ENCODE measurements at regions not wholly inside any gene's neighbourhood (a gene's known extent, or its start where the extent isn't known, plus 50 kb on each side); places are given as distances from the start of the nearest gene placed in this dataset.

DNA sequence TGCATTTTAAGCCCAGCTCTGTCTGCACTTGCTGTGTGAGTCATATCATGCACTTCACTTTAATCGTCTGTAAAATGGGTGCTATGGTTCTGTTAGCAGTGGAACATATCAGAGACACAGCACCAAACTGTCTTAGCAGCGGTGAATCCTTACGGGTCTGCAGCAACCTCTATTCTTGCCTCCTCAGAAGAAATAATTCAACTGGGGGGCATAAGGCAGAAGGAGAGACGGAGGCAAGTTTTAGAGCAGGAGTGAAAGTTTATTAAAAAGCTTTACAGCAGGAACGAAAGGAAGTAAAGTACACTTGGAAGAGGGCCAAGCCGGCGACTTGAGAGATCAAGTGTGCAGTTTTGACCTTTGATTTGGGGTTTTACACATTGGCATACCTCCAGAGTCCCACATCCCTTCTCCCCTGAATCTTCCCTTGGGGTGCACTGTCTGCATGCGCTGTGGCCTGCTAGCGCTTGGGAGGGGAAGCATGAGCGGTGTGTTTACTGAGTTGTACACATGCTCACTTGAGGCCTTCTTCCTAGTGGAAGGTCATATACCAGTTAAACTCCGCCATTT, 109.8 kb downstream of the DDX1 start:
- DNase-seq (ENCODE audit: low read depth in 2 of 2), result no peak

- DNase-seq (ENCODE audit: low read depth in 2 of 2), result no peak
These were observed 110.3 kb downstream of the DDX1 start for GRCh38 chr2:15701991-15702390.

DNA sequence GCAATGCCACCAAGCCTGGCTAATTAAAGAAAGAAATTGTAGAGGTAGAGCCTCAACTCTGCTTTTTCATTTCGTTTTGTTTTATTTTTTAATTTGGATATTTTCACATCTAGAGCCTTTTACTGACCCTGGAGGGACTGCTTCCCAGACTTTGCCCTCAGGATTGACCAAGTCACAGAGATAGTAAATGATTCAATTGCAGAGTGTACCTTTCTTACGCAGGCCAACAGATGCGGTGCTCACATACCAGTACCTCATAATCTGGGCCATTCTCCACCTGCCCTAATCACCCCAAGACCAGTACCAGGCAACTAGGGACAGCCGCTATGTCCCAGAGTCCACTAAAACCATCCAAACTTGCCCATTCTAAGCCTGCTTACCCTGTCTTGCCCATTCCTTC, 110.8 kb downstream of the DDX1 start:
- no peak for DNase-seq (ENCODE audit: low read depth in 2 of 2)

DNA sequence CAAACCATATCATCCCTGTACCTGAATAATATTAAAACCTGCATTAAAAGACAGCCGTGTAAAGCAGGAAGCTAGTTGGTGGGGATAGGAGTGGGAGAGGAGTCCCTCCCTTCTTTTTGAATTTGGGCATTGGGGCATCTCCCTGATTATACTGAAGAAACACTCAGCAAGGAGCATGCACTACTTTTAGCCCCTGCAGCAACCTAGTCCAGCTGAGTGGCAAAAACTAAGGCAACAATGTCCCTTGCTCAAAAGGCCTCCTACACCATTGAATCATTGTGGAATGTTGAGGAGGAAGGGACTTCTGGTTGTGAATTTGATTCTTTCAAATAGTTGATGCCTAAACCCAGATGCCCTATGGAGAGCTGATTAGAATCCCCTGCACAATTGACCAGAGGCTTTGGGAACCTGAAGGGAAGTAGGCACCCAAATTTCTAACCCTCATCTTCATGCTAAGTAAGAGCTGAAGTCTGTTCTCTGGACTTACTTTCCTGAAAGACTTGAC, 111.7 kb downstream of the DDX1 start:
- DNase-seq (ENCODE audit: low read depth in 2 of 2), result no peak

GRCh38 chr2:15704086-15704787, 112.6 kb downstream of the DDX1 start:
- DNase-seq (ENCODE audit: low read depth in 2 of 2), result peak; percentile 22 to 76

DNA sequence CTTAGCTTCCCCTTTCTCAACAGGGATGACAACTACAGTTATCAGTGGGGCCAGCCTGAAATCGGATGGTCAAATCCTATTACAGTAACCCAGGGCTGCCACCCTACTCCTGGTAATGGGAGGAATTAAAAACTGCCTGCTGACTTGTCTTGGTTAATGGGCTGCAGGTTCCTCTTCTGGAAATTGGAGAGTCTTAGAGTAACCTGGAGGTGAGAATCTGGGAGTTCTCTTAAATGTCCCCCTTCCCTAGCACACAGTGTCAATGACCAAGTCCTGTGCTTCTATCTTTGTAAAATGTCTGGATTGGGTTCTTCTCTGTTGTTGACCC, 113.1 kb downstream of the DDX1 start:
- DNase-seq (ENCODE audit: low read depth in 2 of 2), result no peak

DNA sequence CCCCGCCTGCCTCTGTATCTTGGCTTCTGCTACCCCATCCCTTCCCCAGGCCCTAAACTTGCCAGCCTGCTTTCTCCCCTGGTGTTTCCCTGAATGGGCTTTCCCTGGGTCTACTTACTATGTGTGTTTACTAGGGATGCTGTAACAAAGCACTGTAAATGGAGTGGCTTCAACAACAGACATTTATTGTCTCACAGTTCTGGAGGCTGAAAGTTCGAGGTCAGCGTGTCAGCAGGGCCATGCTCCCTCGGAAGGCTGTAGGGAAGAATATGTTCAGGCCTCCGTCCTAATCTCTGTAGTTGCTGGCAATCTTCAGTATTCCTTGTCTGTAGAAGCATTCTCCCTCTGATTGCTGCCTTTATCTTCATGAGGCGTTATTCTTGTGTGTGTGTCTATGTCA, 113.6 kb downstream of the DDX1 start:
- DNase-seq (ENCODE audit: low read depth in 2 of 2), result no peak

DNA sequence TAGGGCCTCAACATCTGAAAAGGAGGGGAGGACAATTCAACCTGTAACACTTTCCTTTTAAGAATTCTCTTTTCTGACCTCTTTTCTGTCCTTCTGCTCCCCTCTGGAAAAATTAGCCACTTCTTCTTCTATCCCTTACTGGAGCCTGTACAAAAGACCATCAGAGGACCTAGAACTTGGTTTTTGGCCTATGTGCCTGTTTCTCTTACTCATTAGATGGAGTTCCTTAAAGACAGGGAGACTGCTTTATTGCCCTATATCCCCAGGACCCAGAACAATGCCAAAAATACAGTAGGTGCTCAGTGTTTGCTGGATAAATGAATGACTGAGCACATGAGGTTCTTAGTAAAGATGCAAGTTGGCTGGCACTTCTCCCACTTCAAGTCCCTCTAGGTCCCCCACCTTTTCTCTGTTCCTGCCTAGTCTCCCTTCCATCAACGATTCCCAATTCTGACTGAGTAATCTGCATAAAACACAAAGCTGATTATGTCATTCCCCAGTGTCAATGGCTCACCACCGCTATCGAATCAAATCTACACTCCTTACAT, 114.2 kb downstream of the DDX1 start:
- no peak for DNase-seq (ENCODE audit: low read depth in 2 of 2)

DNA sequence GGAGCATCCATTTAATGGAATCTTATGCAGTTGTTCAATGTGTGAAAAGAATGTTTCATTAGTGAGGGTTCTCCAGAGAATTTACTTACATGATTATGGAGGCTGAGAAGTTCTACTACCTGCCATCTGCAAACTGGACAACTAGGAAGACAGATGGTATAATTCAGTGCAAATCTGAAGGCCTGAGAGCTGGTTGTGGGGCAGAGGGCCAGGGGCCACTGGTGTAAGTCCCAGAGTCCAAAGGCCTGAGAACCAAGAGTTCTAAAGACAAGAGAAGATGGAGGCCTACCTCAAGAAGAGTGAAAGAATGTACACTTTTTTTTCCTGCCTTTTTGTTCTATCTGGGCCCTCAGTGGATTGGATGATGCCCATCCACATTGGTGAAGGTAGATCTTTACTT, 114.8 kb downstream of the DDX1 start:
- DNase-seq (ENCODE audit: low read depth in 2 of 2), result no peak

- no peak for DNase-seq (ENCODE audit: low read depth in 2 of 2)
These were observed 115.4 kb downstream of the DDX1 start for GRCh38 chr2:15706986-15707632.

- no peak for DNase-seq (ENCODE audit: low read depth in 2 of 2)
These were observed 116.5 kb downstream of the DDX1 start for GRCh38 chr2:15708161-15708560.

DNA sequence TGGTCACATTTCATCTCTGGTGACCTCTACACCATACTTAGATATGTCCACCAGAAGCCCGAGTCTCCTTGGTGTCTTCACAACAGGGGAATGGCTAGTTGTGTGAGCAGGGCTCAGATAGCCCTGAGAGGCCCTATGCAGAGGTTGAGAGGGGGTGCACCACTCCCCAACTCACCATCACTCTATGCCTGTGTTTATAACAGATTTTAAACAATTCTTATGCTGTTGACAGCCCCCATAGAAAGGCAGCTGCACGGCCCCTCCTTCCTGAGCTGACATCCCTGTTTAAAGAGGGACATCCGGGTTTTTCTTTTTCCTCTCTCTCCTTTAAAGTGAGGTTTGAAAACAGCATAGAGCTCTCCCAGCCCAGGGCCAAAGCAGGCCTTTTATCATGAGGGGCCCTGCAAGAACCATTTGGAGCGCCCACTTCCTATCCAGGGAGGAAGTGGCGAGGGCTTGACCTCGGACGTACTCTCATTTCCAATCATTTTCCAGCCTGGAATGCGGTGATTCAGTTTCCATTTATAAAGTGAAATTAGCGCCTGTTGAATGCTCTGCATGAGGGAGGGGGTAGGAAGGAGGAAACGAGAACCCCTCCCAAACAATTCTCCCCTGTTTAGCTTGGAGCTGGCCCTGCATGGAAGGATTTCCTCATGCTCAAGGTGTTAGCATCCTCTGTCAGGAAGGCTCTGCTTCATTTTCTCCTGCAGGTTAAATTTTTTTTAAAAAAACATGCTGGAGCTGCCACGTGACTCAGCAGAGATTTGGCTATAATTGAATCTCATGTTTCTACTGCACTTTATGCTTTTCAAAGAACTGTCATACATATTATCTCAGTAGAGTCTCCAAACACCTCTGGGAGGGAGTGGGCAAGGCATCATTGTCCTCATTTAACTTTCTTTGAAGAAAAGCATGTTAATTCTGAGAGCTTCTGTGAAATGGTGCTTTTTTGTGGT, 117.5 kb downstream of the DDX1 start:
- peak; percentile 79 to 92 for DNase-seq (ENCODE audit: low read depth in 2 of 2)

GRCh38 chr2:15711126-15711860, 119.6 kb downstream of the DDX1 start:
- no peak for DNase-seq (ENCODE audit: low read depth in 2 of 2)

DNA sequence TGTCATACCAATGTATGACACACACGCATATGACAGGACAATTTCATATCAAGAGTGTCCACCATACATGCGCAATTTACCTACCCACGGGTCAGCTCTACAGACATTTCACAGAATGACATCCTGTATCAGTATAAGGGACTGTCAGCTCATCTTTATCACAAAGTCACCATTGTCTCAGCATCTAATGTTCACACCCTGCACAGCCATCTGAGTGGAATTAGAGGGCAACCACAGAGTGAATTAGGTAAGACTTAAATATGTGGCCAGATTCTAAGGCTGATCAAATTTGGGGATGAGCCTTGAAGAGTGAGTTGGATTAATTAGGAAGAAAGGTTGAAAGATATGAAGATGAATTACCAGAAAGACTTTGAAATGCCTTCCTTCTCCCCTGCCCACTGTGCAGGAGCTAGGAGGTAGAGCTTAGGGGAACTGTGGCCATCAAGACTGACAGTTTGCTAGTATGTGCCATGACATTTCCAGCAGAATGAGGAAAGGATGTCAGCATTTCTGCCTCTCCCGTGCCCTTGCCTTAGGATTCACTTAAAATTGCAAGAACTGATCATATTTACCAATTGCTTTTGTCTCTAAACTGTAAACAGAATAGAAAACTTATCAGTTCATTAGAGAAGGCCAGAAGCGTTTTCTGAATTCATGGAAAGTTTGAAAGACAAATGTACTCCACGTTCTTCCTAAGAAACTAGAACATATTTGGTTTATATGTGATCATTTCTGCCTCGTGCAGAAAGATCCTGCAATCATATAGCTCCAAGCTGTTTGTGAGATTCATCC, 121.1 kb downstream of the DDX1 start:
- no peak for DNase-seq (ENCODE audit: low read depth in 2 of 2)

- no peak for DNase-seq (ENCODE audit: low read depth in 2 of 2)
These were observed 121.8 kb downstream of the DDX1 start for GRCh38 chr2:15713475-15713874.

DNA sequence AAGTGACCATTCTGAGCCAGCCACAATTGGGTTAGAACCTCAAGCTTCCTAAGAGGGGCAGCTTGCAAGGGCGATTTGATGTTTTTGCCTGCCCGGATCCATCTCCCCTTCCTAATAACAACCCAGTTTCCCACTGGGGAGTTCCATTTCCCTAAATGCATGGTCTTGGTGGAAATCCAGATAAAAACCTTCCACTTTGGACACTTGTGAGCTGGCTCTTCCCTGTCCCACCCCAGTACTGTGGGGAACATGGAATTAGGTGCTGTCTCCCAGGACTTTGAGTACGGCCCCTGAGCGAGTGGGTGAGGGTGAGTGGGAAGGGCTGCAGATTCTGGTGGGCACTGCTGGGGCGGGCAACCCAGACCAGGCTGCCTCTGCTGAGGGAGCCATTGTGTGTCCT, 122.3 kb downstream of the DDX1 start:
- DNase-seq (ENCODE audit: low read depth in 2 of 2), result no peak

- no peak for DNase-seq (ENCODE audit: low read depth in 2 of 2)
These were observed 122.9 kb downstream of the DDX1 start for GRCh38 chr2:15714609-15715008.

DNA sequence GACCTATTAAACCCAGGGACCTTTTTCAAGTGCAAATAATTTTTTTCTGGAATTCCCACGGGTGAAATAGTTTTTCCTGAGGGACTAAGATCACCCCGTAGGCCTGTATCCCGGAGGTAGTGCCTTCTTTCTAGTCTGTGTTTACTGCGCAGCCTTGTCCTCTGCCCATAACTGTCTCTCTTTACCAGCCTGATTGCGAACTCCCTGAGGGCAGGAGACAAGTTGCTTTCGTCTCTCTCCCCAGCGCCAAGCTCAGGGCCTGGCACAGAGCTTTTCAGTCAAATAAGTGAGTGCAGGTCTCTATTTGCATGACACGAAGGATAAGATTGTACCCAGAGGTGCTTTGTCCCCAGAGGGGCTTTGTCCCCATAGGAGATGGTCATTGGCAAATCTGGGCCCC, 123.9 kb downstream of the DDX1 start:
- DNase-seq (ENCODE audit: low read depth in 2 of 2), result no peak

GRCh38 chr2:15718103-15718943, 126.7 kb downstream of the DDX1 start:
- DNase-seq (ENCODE audit: low read depth in 2 of 2), result no peak

Measured in dermis microvascular lymphatic vessel endothelial cell (primary cell).